ENCODE measurements at regions not wholly inside any gene's neighbourhood (a gene's known extent, or its start where the extent isn't known, plus 50 kb on each side); places are given as distances from the start of the nearest gene placed in this dataset.

DNA sequence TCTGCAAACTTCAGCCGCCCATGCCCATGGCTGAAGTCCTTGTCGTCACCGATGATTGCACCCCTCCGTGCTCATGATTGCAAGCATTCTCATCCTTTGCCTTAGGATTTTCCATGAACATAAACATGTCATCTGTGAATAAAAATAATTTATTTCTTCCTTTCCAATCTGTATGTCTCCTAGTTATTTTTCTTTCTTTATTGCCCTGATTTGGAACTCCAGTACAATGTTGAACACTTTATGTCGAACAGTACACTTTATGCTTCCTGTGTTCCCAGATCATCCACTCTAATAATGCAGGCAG, 170.9 kb upstream of the SYT6 start:
- no peak for DNase-seq (ENCODE audit: extremely low read depth, low read depth)
- TF ChIP-seq CTCF (IDR thresholded peaks at IDR 0.05; ENCODE audit: low read depth, low read length) = no peak

- TF ChIP-seq CTCF (IDR thresholded peaks at IDR 0.05; ENCODE audit: low read depth, low read length) = no peak
- DNase-seq (ENCODE audit: extremely low read depth, low read depth) = no peak
These were observed 170.4 kb upstream of the SYT6 start for GRCh38 chr1:114323959-114324661.

- no peak for TF ChIP-seq CTCF (IDR thresholded peaks at IDR 0.05; ENCODE audit: low read depth, low read length)
- no peak for DNase-seq (ENCODE audit: extremely low read depth, low read depth)
These were observed 169.1 kb upstream of the SYT6 start for GRCh38 chr1:114322734-114323133.

DNA sequence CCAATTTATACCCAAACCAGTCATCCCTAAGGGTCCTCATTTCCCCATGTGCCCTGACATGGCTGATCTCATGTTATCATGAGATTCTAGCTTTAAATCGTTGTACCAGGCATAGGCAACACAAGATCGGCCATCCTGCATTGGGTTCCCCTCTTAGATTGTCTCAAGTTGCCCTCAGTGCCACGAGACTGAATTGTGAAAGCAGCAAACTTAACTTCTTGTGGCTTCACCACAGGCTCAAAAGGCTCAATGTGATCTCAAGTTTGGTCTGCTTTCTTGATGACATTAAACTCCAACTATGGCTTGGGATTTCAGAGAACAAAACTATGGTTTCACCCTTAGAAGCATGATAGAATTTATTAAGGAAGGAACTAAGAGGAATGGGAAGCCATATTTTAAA, 168.5 kb upstream of the SYT6 start:
- no peak for TF ChIP-seq CTCF (IDR thresholded peaks at IDR 0.05; ENCODE audit: low read depth, low read length)
- DNase-seq (ENCODE audit: extremely low read depth, low read depth) = no peak

- no peak for DNase-seq (ENCODE audit: extremely low read depth, low read depth)
- no peak for TF ChIP-seq CTCF (IDR thresholded peaks at IDR 0.05; ENCODE audit: low read depth, low read length)
These were observed 166.9 kb upstream of the SYT6 start for GRCh38 chr1:114320586-114320985.

DNA sequence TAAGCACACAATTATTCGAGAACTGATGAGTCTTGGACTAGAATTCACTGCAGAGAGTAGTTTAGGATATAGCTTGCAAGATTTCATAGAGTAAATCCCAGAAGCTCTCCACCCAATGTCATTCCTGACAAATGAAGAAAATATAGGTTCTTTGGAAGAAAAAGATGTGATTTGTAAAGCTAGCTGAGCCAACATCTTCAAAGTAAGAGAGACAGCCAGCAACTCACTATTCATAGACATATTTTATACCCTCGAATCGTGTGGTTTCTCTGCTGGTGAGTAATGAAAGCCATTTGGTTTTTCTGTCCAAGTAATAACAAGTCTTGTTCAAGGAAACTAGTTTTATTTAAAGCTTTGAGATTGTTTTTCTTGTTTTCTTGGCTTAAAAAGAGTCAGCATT, 165.7 kb upstream of the SYT6 start:
- DNase-seq (ENCODE audit: extremely low read depth, low read depth) = no peak
- no peak for TF ChIP-seq CTCF (IDR thresholded peaks at IDR 0.05; ENCODE audit: low read depth, low read length)

DNA sequence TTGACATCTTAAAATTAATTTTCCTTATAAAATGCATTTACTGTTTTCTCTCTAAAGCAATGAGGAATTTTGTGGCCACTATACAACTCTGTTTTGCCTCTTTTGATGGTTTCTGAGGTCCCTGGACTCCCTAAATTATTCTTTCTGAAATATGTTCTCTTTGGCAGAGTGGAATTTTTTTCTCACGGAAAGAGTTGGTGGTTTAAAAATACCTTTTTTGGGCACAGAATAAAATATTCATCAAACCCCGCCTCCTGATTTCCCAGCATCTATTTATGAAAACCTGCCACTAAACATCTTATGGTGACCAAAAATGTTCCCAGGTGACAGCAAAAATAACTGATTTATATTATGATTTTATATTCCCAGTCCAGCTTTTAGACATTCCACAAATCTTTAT, 165.3 kb upstream of the SYT6 start:
- no peak for DNase-seq (ENCODE audit: extremely low read depth, low read depth)
- no peak for TF ChIP-seq CTCF (IDR thresholded peaks at IDR 0.05; ENCODE audit: low read depth, low read length)
